Stimulated activated CD4-positive, alpha-beta T cell treated with anti-CD3 and anti-CD28 coated beads, Interleukin-4, amount 100 ng/mL, for 24 hours (primary cell): ENCODE measurements at regions not wholly inside any gene's neighbourhood (a gene's known extent, or its start where the extent isn't known, plus 50 kb on each side); places are given as distances from the start of the nearest gene placed in this dataset.

Source experiments
- DNase-seq: peaks from one replicate; pipeline ENCODE4 v3.0.0-alpha.2; 2020

GRCh38 chr9:88934876-88935535, 56.3 kb upstream of the S1PR3 start:
- DNase-seq = no peak

GRCh38 chr9:88936132-88936531, 55.1 kb upstream of the S1PR3 start:
- no peak for DNase-seq

- no peak for DNase-seq
Observed at GRCh38 chr9:88936668-88937067, 54.6 kb upstream of the S1PR3 start.

GRCh38 chr9:88937248-88937647, 54.0 kb upstream of the S1PR3 start:
- no peak for DNase-seq

- no peak for DNase-seq
Observed at GRCh38 chr9:88938189-88938588, 53.1 kb upstream of the S1PR3 start.
